MM.1S (cell line): ENCODE measurements at regions not wholly inside any gene's neighbourhood (a gene's known extent, or its start where the extent isn't known, plus 50 kb on each side); places are given as distances from the start of the nearest gene placed in this dataset.

ENCODE experiments used
- DNase-seq: peaks from one replicate; pipeline ENCODE4 v3.0.0-alpha.2; 2015
- H2AFZ ChIP-seq: fragments of 300-600 bp; sonication (generic); 2 replicates; pipeline ENCODE4 v1.6.0; 2016; ENCODE audit warnings: antibody characterized with exemption, low read length
- H3F3A ChIP-seq: fragments of 300-600 bp; sonication (generic); 2 replicates; pipeline ENCODE4 v1.6.1; 2016; ENCODE audit warnings: mild to moderate bottlenecking, antibody characterized with exemption, low read length, moderate library complexity, mixed read lengths; ENCODE audit not compliant: insufficient read depth
- H3K27ac ChIP-seq: fragments of 300-600 bp; sonication (generic); 2 replicates; pipeline ENCODE4 v1.5.1; 2016; ENCODE audit warnings: mild to moderate bottlenecking, low read length
- H3K27me3 ChIP-seq: fragments of 300-600 bp; sonication (generic); replicated peaks from 2 replicates; pipeline ENCODE4 v1.6.0; 2016; ENCODE audit warnings: low read length; ENCODE audit not compliant: insufficient read depth
- H3K36me3 ChIP-seq: fragments of 300-600 bp; sonication (generic); replicated peaks from 2 replicates; pipeline ENCODE4 v1.6.1; 2016; ENCODE audit warnings: mild to moderate bottlenecking, low read length, mixed read lengths; ENCODE audit not compliant: insufficient read depth
- H3K4me1 ChIP-seq: fragments of 300-600 bp; sonication (generic); 2 replicates; pipeline ENCODE4 v1.6.1; 2016; ENCODE audit warnings: low read length, mixed read lengths
- H3K4me2 ChIP-seq: fragments of 300-600 bp; sonication (generic); 2 replicates; pipeline ENCODE4 v1.6.0; 2016; ENCODE audit warnings: low read depth, low read length
- H3K4me3 ChIP-seq: fragments of 300-600 bp; sonication (generic); 2 replicates; pipeline ENCODE4 v1.5.1; 2016; ENCODE audit warnings: low read length, mixed read lengths
- H3K79me2 ChIP-seq: fragments of 300-600 bp; sonication (generic); 2 replicates; pipeline ENCODE4 v1.6.1; 2016; ENCODE audit warnings: mixed run types, low read length, mixed read lengths
- H3K9ac ChIP-seq: fragments of 300-600 bp; sonication (generic); 2 replicates; pipeline ENCODE4 v1.6.1; 2016; ENCODE audit warnings: low read length, mixed read lengths
- H3K9me2 ChIP-seq: fragments of 300-600 bp; sonication (generic); replicated peaks from 2 replicates; pipeline ENCODE4 v1.6.1; 2016; ENCODE audit warnings: mild to moderate bottlenecking, low read length, mixed read lengths; ENCODE audit not compliant: insufficient read depth
- H3K9me3 ChIP-seq: fragments of 300-600 bp; sonication (generic); replicated peaks from 2 replicates; pipeline ENCODE4 v1.6.1; 2016; ENCODE audit warnings: mild to moderate bottlenecking, low read length, mixed read lengths; ENCODE audit not compliant: insufficient read depth
- H4K20me1 ChIP-seq: fragments of 300-600 bp; sonication (generic); 2 replicates; pipeline ENCODE4 v1.6.1; 2016; ENCODE audit warnings: mild to moderate bottlenecking, low read length, moderate library complexity, mixed read lengths; ENCODE audit not compliant: insufficient read depth
- EZH2 ChIP-seq: fragments of 300-600 bp; sonication (generic); optimal IDR thresholded peaks from 2 replicates; pipeline ENCODE3; 2017; ENCODE audit warnings: low read depth, mild to moderate bottlenecking, antibody characterized with exemption, low read length, mixed read lengths
- EZH2phosphoT487 ChIP-seq: fragments of 300-600 bp; sonication (generic); IDR thresholded peaks from 2 replicates; pipeline ENCODE4 v1.6.1; 2018; ENCODE audit warnings: antibody characterized with exemption, low read length
- TF ChIP-seq, protein P1 (sequence below): fragments of 300-600 bp; sonication (generic); IDR thresholded peaks from 2 replicates; pipeline ENCODE4 v1.5.1; 2016; ENCODE audit warnings: antibody characterized with exemption, low read length, mixed read lengths

DNA sequence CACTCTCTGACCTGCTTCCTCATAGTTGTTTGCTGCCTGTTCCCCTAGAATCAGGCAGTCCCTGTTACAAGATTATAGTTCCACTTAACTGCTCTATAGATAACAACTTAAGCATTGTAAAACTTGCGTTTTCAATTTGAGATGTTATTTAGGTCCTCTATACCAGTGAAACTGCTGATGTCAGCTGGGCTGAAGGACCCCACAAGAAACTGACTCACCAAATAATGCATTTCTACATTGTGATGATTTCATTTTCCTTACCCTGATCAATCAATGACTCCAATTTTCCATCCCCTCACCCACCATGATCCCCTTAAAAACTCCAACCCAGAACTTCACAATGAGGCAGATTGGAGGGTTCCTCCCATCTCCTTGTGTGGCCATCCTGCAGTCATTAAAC, 280.7 kb downstream of the SLITRK1 start:
- no peak overlapping the region for H3K9ac ChIP-seq
- no peak overlapping the region for H3K27ac ChIP-seq
- DNase-seq = no peak
- H3K36me3 ChIP-seq = no peaks in the 10 kb centered on the region
- H3F3A ChIP-seq = no peaks in the 10 kb centered on the region
- H2AFZ ChIP-seq = no peak overlapping the region
- no peaks in the 10 kb centered on the region for H3K4me1 ChIP-seq
- H3K4me2 ChIP-seq = no peak overlapping the region
- no peaks in the 10 kb centered on the region for H3K27me3 ChIP-seq
- H4K20me1 ChIP-seq = no peaks in the 10 kb centered on the region
- H3K4me3 ChIP-seq = no peak overlapping the region
- no peaks in the 10 kb centered on the region for H3K79me2 ChIP-seq
- H3K9me3 ChIP-seq = no peaks in the 10 kb centered on the region
- H3K9me2 ChIP-seq = no peaks in the 10 kb centered on the region
- no peak for TF ChIP-seq EZH2phosphoT487
- no peak for TF ChIP-seq EZH2

DNA sequence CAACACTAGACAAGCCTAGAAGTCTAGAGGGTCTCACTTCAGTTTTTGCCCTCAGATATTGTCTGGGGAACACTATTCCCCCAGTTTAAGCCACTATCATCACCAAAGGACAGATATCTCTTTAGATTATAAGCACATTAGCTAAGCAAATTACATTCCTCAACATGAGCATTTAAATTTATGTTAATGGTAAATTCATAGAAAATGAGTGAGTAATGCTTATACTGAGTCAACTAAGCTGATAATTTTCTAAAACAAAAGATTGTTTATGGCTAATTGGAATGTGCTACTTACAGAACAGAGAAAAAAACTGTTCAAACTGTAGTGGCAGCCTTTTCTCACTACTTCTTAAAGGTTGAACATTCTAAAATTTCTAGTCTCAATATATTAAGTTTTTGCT, 290.2 kb downstream of the SLITRK1 start:
- Histone ChIP-seq H3K4me2 (no peak overlapping the region), H3K4me1 (no peaks in the 10 kb centered on the region), H3K27me3 (no peaks in the 10 kb centered on the region), H3K4me3 (no peak overlapping the region), H3K79me2 (no peaks in the 10 kb centered on the region), H3K9me3 (no peaks in the 10 kb centered on the region), H3K36me3 (no peaks in the 10 kb centered on the region), H4K20me1 (no peaks in the 10 kb centered on the region), H3K27ac (no peak overlapping the region), H3K9me2 (no peaks in the 10 kb centered on the region), H2AFZ (no peak overlapping the region), H3K9ac (no peak overlapping the region), H3F3A (no peaks in the 10 kb centered on the region)
- TF ChIP-seq, protein P1, sequence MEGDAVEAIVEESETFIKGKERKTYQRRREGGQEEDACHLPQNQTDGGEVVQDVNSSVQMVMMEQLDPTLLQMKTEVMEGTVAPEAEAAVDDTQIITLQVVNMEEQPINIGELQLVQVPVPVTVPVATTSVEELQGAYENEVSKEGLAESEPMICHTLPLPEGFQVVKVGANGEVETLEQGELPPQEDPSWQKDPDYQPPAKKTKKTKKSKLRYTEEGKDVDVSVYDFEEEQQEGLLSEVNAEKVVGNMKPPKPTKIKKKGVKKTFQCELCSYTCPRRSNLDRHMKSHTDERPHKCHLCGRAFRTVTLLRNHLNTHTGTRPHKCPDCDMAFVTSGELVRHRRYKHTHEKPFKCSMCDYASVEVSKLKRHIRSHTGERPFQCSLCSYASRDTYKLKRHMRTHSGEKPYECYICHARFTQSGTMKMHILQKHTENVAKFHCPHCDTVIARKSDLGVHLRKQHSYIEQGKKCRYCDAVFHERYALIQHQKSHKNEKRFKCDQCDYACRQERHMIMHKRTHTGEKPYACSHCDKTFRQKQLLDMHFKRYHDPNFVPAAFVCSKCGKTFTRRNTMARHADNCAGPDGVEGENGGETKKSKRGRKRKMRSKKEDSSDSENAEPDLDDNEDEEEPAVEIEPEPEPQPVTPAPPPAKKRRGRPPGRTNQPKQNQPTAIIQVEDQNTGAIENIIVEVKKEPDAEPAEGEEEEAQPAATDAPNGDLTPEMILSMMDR = no peak
- TF ChIP-seq EZH2 (no peak), EZH2phosphoT487 (no peak)
- DNase-seq = no peak

DNA sequence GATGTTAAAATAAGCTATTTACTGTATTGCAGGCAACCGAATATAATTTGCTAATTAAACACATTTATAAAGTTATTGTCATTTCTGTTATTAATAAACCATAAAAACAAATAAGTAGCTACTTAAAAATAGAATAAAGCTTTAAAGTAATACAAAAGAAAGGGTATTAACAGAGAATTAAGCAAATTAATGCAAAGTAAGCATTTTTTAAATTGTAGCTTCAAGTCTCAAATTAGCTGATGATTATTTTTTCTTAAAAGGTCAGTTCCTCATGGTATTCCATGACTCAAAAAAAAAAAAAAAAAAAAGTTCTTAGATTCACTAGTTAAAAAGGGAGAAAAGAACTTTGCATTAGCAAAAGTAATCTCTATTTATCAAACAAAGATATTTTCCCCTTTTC, 292.5 kb downstream of the SLITRK1 start:
- TF ChIP-seq EZH2 (no peak), EZH2phosphoT487 (no peak)
- TF ChIP-seq, protein P1 = no peak
- Histone ChIP-seq H3K4me2 (no peak overlapping the region), H3K9me3 (no peaks in the 10 kb centered on the region), H3K4me3 (no peak overlapping the region), H3K4me1 (no peaks in the 10 kb centered on the region), H3K9ac (no peak overlapping the region), H3K79me2 (no peaks in the 10 kb centered on the region), H3F3A (no peaks in the 10 kb centered on the region), H3K36me3 (no peaks in the 10 kb centered on the region), H3K27ac (no peak overlapping the region), H3K27me3 (no peaks in the 10 kb centered on the region), H3K9me2 (no peaks in the 10 kb centered on the region), H2AFZ (no peak overlapping the region), H4K20me1 (no peaks in the 10 kb centered on the region)
- no peak for DNase-seq

DNA sequence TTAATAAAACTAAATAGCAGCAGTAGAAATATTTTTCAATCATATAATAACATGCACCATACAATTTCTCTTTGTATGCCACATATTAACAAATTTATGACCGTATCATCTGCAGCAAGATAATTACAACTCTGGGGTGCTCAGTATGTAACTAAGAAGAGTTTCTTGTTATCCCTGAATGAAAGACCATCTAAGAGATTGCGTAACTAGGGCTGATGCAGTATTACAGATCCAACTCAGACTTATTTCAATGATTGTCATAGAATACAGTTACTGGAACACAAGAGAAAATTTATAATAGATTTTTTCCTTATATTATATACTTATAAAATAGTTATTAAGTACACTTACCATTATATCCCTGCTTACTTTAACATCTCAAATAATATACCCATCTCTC, 305.1 kb downstream of the SLITRK1 start:
- Histone ChIP-seq H3K27me3 (no peaks in the 10 kb centered on the region), H4K20me1 (no peaks in the 10 kb centered on the region), H3K79me2 (no peaks in the 10 kb centered on the region), H3K9me3 (no peaks in the 10 kb centered on the region), H3K4me3 (no peak overlapping the region), H3K9me2 (no peaks in the 10 kb centered on the region), H3K27ac (no peak overlapping the region), H3K4me1 (no peaks in the 10 kb centered on the region), H3K9ac (no peak overlapping the region), H2AFZ (no peak overlapping the region), H3K4me2 (no peak overlapping the region), H3K36me3 (no peaks in the 10 kb centered on the region), H3F3A (no peaks in the 10 kb centered on the region)
- TF ChIP-seq, protein P1 = no peak
- no peak for TF ChIP-seq EZH2phosphoT487
- no peak for TF ChIP-seq EZH2
- DNase-seq = no peak
